PC-3 (cell line): ENCODE measurements at regions not wholly inside any gene's neighbourhood (a gene's known extent, or its start where the extent isn't known, plus 50 kb on each side); places are given as distances from the start of the nearest gene placed in this dataset.
"Not testable (repeated sequence)": the region's sequence is repeated elsewhere in the genome, so short reads cannot be mapped to it uniquely, and the experiment has no call there.

Source experiments
- ATAC-seq: fragments of 200-7000 bp; cut with Tn5 transposase; 2 replicates; pipeline ENCODE4 v1.9.1; 2020; ENCODE audit warnings: mild to moderate bottlenecking, moderate library complexity
- BruUV-seq: library from RNA; stranded (reverse); fragments of 400-500 nt; replicated peaks from 2 replicates; lab custom pipeline; 2021; lab: Mats Ljungman, UMichigan
- CTCF ChIA-PET: fragments of 300-600 bp; sonication (Branson Sonifier 250); formaldehyde crosslinking; loops from one replicate; lab custom pipeline; 2022; ENCODE audit warnings: antibody characterized with exemption; lab: Charles Lee
- POLR2A ChIA-PET: fragments of 300-600 bp; sonication (Branson Sonifier 250); formaldehyde crosslinking; loops from one replicate; lab custom pipeline; 2022; ENCODE audit warnings: antibody characterized with exemption; ENCODE audit not compliant: unreplicated experiment; lab: Charles Lee
- DNase-seq: peaks from one replicate; pipeline ENCODE4 v3.0.0-alpha.2; 2015
- H2AFZ ChIP-seq: fragments of 300-600 bp; sonication (generic); 2 replicates; pipeline ENCODE4 v1.6.0; 2016; ENCODE audit warnings: antibody characterized with exemption, low read length
- H3F3A ChIP-seq: fragments of 300-600 bp; sonication (generic); one replicate; pipeline ENCODE4 v1.6.0; 2017; ENCODE audit warnings: antibody characterized with exemption, low read length, control low read depth, mild to moderate bottlenecking; ENCODE audit not compliant: unreplicated experiment
- H3K27ac ChIP-seq: fragments of 300-600 bp; sonication (generic); 2 replicates; pipeline ENCODE4 v1.5.1; 2016; ENCODE audit warnings: mild to moderate bottlenecking, low read length
- H3K27me3 ChIP-seq: fragments of 300-600 bp; sonication (generic); 2 replicates; pipeline ENCODE4 v1.6.1; 2016; ENCODE audit warnings: low read length, mixed read lengths
- H3K36me3 ChIP-seq: fragments of 300-600 bp; sonication (generic); 2 replicates; pipeline ENCODE4 v1.6.1; 2016; ENCODE audit warnings: low read depth, mixed run types, low read length, mixed read lengths
- H3K4me1 ChIP-seq: fragments of 300-600 bp; sonication (generic); 2 replicates; pipeline ENCODE4 v1.5.1; 2016; ENCODE audit warnings: low read length; ENCODE audit not compliant: insufficient read depth
- H3K4me2 ChIP-seq: fragments of 300-600 bp; sonication (generic); 2 replicates; pipeline ENCODE4 v1.6.0; 2016; ENCODE audit warnings: low read length
- H3K4me3 ChIP-seq: fragments of 300-600 bp; sonication (generic); 2 replicates; pipeline ENCODE4 v1.5.1; 2016; ENCODE audit warnings: mild to moderate bottlenecking, low read length, mixed read lengths
- H3K79me2 ChIP-seq: fragments of 300-600 bp; sonication (generic); 2 replicates; pipeline ENCODE4 v1.6.1; 2017; ENCODE audit warnings: low read length, mixed read lengths
- H3K9ac ChIP-seq: fragments of 300-600 bp; sonication (generic); 2 replicates; pipeline ENCODE4 v1.6.0; 2016; ENCODE audit warnings: mild to moderate bottlenecking, low read length
- H3K9me2 ChIP-seq: fragments of 300-600 bp; sonication (generic); replicated peaks from 2 replicates; pipeline ENCODE4 v1.6.1; 2016; ENCODE audit warnings: mixed run types, low read length, mixed read lengths
- H3K9me3 ChIP-seq: fragments of 300-600 bp; sonication (generic); 2 replicates; pipeline ENCODE4 v1.6.1; 2016; ENCODE audit warnings: low read length, mixed read lengths
- H4K20me1 ChIP-seq: fragments of 300-600 bp; sonication (generic); 2 replicates; pipeline ENCODE4 v1.6.1; 2016; ENCODE audit warnings: low read length, mixed read lengths
- CTCF ChIP-seq: fragments of 300-600 bp; sonication (generic); conservative IDR thresholded peaks from 2 replicates; pipeline ENCODE4 v1.5.1; 2017; ENCODE audit warnings: antibody characterized with exemption, low read depth, mild to moderate bottlenecking, low read length
- EZH2 ChIP-seq: fragments of 300-600 bp; sonication (generic); IDR thresholded peaks from one replicate; pipeline ENCODE4 v1.6.1; 2017; ENCODE audit warnings: antibody characterized with exemption, mild to moderate bottlenecking, low read length; ENCODE audit not compliant: unreplicated experiment
- EZH2phosphoT487 ChIP-seq: fragments of 300-600 bp; sonication (generic); IDR thresholded peaks from 2 replicates; pipeline ENCODE4 v1.6.1; 2018; ENCODE audit warnings: mild to moderate bottlenecking, antibody characterized with exemption, low read length, borderline replicate concordance
- intact Hi-C: fragments of 100-400 bp; cut with micrococcal nuclease; formaldehyde crosslinking; loops from 2 replicates; pipeline ENCODE4 v1.9.0; 2023

GRCh38 chr18:67771271-67771670, 254.8 kb upstream of the DSEL start:
- H2AFZ ChIP-seq: peak overlapping the region; percentile 31
- intact Hi-C loops: no loop called here
- peak overlapping the region; percentile 53 for H3K9ac ChIP-seq
- no peaks in the 10 kb centered on the region for H4K20me1 ChIP-seq
- H3K79me2 ChIP-seq: no peaks in the 10 kb centered on the region
- no TSS peak for BruUV-seq
- no peak overlapping the region for H3K4me3 ChIP-seq
- DNase-seq (peak; percentile 90), ATAC-seq (peak; percentile 89)
- POLR2A ChIA-PET: no interaction called here
- H3K4me2 ChIP-seq: peak overlapping the region; percentile 46
- H3K4me1 ChIP-seq: peaks cover 36% of the 10 kb centered on the region
- CTCF ChIA-PET: interaction anchor here (0.6 kb wide), 1 partner anchor 42 kb away, joined by 3 read pairs; no protein-coding TSS in a partner anchor
- H3K27me3 ChIP-seq: no peaks in the 10 kb centered on the region
- TF ChIP-seq EZH2 (no peak), EZH2phosphoT487 (no peak), CTCF (no peak)
- H3K9me3 ChIP-seq: no peaks in the 10 kb centered on the region
- peaks cover 3% of the 10 kb centered on the region for H3F3A ChIP-seq
- H3K9me2 ChIP-seq: no peaks in the 10 kb centered on the region
- H3K36me3 ChIP-seq: no peaks in the 10 kb centered on the region
- H3K27ac ChIP-seq: peak overlapping the region; percentile 90

- Histone ChIP-seq H3K4me2 (peak overlapping the region; percentile 23), H3K9me2 (no peaks in the 10 kb centered on the region), H3K36me3 (no peaks in the 10 kb centered on the region), H3F3A (peaks cover 3% of the 10 kb centered on the region), H3K27ac (peak overlapping the region; percentile 90), H2AFZ (peak overlapping the region; percentile 23; the same call in 1 of the 2 replicates), H3K4me1 (peaks cover 36% of the 10 kb centered on the region), H3K79me2 (no peaks in the 10 kb centered on the region), H3K9me3 (no peaks in the 10 kb centered on the region), H4K20me1 (no peaks in the 10 kb centered on the region), H3K4me3 (no peak overlapping the region), H3K9ac (peak overlapping the region; percentile 53), H3K27me3 (no peaks in the 10 kb centered on the region)
- ATAC-seq (no peak), DNase-seq (no peak)
- intact Hi-C loops: no loop called here
- TF ChIP-seq EZH2phosphoT487: no peak
- no peak for TF ChIP-seq EZH2
- TF ChIP-seq CTCF: no peak
- ChIA-PET POLR2A (interaction anchor here (0.6 to 0.7 kb wide), 2 partner anchors 144 to 314 kb away, joined by 3 to 8 read pairs; no protein-coding TSS in a partner anchor), CTCF (interaction anchor here (0.6 kb wide), 1 partner anchor 41 kb away, joined by 3 read pairs; no protein-coding TSS in a partner anchor)
- no TSS peak for BruUV-seq
Observed at GRCh38 chr18:67770520-67770919, 254.0 kb upstream of the DSEL start.

GRCh38 chr18:67766930-67767329, 250.4 kb upstream of the DSEL start:
- Histone ChIP-seq H3K36me3 (no peaks in the 10 kb centered on the region), H4K20me1 (no peaks in the 10 kb centered on the region), H3K4me2 (no peak overlapping the region), H3K27ac (peak overlapping the region; percentile 90), H3F3A (peaks cover 3% of the 10 kb centered on the region), H3K4me3 (no peak overlapping the region), H3K9me3 (no peaks in the 10 kb centered on the region), H3K4me1 (peaks cover 25% of the 10 kb centered on the region), H2AFZ (no peak overlapping the region), H3K79me2 (no peaks in the 10 kb centered on the region), H3K27me3 (no peaks in the 10 kb centered on the region), H3K9me2 (no peaks in the 10 kb centered on the region), H3K9ac (peak overlapping the region; percentile 57)
- ChIA-PET POLR2A (no interaction called here), CTCF (no interaction called here)
- no TSS peak for BruUV-seq
- DNase-seq: peak; percentile 95
- peak; percentile 87 for ATAC-seq
- TF ChIP-seq CTCF (no peak), EZH2phosphoT487 (no peak), EZH2 (no peak)
- intact Hi-C loops: loop anchor here (5.0 kb wide), 1 partner anchor 35 kb away; no protein-coding TSS in a partner anchor

GRCh38 chr18:67752211-67752610, 235.7 kb upstream of the DSEL start:
- H3K9me2 ChIP-seq, H3F3A ChIP-seq, H3K4me2 ChIP-seq, H3K79me2 ChIP-seq, BruUV-seq, intact Hi-C loops, H3K36me3 ChIP-seq, H4K20me1 ChIP-seq, DNase-seq, H3K27me3 ChIP-seq, CTCF ChIA-PET, H3K4me1 ChIP-seq, H3K4me3 ChIP-seq, H3K9ac ChIP-seq, POLR2A ChIA-PET, H2AFZ ChIP-seq, H3K27ac ChIP-seq, ATAC-seq, H3K9me3 ChIP-seq: not testable (repeated sequence)
